HL-60 (cell line): ENCODE measurements at regions not wholly inside any gene's neighbourhood (a gene's known extent, or its start where the extent isn't known, plus 50 kb on each side); places are given as distances from the start of the nearest gene placed in this dataset.

ENCODE experiments used
- GABPA ChIP-seq: IDR thresholded peaks from 2 replicates; pipeline ENCODE4 v1.6.1; 2012; ENCODE audit warnings: low read depth
- POLR2AphosphoS5 ChIP-seq: IDR thresholded peaks from 2 replicates; pipeline ENCODE4 v1.6.1; 2012; ENCODE audit warnings: low read depth
- SPI1 ChIP-seq: IDR thresholded peaks from 2 replicates; pipeline ENCODE4 v1.6.1; 2012; ENCODE audit warnings: low read depth, mild to moderate bottlenecking, borderline replicate concordance
- TF ChIP-seq, protein P1 (sequence below): IDR thresholded peaks from 2 replicates; pipeline ENCODE4 v1.6.1; 2012; ENCODE audit warnings: low read depth; ENCODE audit not compliant: insufficient replicate concordance
- TF ChIP-seq, protein P2 (sequence below): IDR thresholded peaks from one replicate; pipeline ENCODE4 v1.5.1; 2011; ENCODE audit warnings: low read length, control low read depth, inconsistent platforms; ENCODE audit not compliant: insufficient read depth

DNA sequence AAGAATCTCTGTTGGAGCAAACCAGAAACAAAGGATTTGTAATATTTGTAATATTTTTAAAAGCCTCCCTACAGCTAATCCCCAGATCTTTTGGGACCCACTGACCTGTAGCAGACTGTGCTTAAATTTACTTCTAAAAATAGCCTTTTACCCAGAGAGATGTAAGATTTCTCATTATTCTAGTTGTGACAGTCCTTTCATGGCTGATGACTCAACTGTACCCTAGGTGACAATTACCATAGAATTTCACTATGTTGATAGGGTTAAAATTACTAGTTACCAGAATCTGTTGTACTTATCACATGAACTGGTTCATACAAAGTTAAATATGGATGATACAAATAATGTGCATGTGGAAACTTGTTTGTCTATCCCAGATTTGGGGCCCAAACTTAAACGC is 543.9 kb upstream of the SEMA6A start:
- TF ChIP-seq, protein P1, sequence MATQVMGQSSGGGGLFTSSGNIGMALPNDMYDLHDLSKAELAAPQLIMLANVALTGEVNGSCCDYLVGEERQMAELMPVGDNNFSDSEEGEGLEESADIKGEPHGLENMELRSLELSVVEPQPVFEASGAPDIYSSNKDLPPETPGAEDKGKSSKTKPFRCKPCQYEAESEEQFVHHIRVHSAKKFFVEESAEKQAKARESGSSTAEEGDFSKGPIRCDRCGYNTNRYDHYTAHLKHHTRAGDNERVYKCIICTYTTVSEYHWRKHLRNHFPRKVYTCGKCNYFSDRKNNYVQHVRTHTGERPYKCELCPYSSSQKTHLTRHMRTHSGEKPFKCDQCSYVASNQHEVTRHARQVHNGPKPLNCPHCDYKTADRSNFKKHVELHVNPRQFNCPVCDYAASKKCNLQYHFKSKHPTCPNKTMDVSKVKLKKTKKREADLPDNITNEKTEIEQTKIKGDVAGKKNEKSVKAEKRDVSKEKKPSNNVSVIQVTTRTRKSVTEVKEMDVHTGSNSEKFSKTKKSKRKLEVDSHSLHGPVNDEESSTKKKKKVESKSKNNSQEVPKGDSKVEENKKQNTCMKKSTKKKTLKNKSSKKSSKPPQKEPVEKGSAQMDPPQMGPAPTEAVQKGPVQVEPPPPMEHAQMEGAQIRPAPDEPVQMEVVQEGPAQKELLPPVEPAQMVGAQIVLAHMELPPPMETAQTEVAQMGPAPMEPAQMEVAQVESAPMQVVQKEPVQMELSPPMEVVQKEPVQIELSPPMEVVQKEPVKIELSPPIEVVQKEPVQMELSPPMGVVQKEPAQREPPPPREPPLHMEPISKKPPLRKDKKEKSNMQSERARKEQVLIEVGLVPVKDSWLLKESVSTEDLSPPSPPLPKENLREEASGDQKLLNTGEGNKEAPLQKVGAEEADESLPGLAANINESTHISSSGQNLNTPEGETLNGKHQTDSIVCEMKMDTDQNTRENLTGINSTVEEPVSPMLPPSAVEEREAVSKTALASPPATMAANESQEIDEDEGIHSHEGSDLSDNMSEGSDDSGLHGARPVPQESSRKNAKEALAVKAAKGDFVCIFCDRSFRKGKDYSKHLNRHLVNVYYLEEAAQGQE = no peak
- TF ChIP-seq, protein P2, sequence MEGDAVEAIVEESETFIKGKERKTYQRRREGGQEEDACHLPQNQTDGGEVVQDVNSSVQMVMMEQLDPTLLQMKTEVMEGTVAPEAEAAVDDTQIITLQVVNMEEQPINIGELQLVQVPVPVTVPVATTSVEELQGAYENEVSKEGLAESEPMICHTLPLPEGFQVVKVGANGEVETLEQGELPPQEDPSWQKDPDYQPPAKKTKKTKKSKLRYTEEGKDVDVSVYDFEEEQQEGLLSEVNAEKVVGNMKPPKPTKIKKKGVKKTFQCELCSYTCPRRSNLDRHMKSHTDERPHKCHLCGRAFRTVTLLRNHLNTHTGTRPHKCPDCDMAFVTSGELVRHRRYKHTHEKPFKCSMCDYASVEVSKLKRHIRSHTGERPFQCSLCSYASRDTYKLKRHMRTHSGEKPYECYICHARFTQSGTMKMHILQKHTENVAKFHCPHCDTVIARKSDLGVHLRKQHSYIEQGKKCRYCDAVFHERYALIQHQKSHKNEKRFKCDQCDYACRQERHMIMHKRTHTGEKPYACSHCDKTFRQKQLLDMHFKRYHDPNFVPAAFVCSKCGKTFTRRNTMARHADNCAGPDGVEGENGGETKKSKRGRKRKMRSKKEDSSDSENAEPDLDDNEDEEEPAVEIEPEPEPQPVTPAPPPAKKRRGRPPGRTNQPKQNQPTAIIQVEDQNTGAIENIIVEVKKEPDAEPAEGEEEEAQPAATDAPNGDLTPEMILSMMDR = no peak
- TF ChIP-seq GABPA (no peak), SPI1 (no peak), POLR2AphosphoS5 (no peak)
